IPS-20b (cell line): ENCODE measurements at regions not wholly inside any gene's neighbourhood (a gene's known extent, or its start where the extent isn't known, plus 50 kb on each side); places are given as distances from the start of the nearest gene placed in this dataset.

ENCODE experiments used
- H3K27ac ChIP-seq: one replicate; pipeline ENCODE4 v1.5.1; 2013; ENCODE audit warnings: low read length
- H3K27me3 ChIP-seq: 2 replicates; pipeline ENCODE4 v1.6.1; 2013; ENCODE audit warnings: mild to moderate bottlenecking, low read length, inconsistent platforms; ENCODE audit not compliant: insufficient read depth
- H3K36me3 ChIP-seq: 2 replicates; pipeline ENCODE4 v1.6.1; 2013; ENCODE audit warnings: low read depth, mild to moderate bottlenecking, inconsistent platforms, low read length, moderate library complexity; ENCODE audit not compliant: insufficient read depth
- H3K4me1 ChIP-seq: 2 replicates; pipeline ENCODE4 v1.6.1; 2013; ENCODE audit warnings: mild to moderate bottlenecking, control low read depth, inconsistent platforms, low read length, moderate library complexity; ENCODE audit not compliant: insufficient read depth
- H3K4me3 ChIP-seq: 2 replicates; pipeline ENCODE4 v1.5.1; 2013; ENCODE audit warnings: mild to moderate bottlenecking, low read length, inconsistent platforms
- H3K9ac ChIP-seq: 2 replicates; pipeline ENCODE4 v1.6.1; 2013; ENCODE audit warnings: low read depth, mild to moderate bottlenecking, inconsistent platforms, low read length, moderate library complexity
- H3K9me3 ChIP-seq: 2 replicates; pipeline ENCODE4 v1.6.1; 2013; ENCODE audit warnings: mild to moderate bottlenecking, low read depth, low read length, inconsistent platforms; ENCODE audit not compliant: insufficient read depth

DNA sequence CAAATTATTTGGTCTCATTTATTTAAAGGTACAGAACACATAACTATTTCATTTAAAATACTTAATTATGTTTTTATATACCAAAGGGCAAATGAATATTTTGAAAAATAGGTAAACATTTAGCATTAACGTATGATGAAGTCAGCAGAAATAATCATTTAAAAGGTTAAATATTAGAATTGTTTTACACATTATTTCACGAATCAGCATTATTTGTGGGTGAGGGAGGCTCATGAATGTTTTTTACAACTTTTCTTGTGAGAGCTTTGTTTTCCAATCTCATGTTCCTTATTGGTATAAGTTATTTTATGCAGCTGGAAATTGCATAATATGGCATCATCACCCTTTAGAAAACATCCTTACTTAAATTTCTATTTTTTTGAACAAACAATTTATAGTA lies 73.9 kb upstream of the FSTL5 start:
- no peaks in the 10 kb centered on the region for H3K4me1 ChIP-seq
- H3K9ac ChIP-seq = no peak overlapping the region
- no peak overlapping the region for H3K4me3 ChIP-seq
- H3K27ac ChIP-seq = no peak overlapping the region
- no peaks in the 10 kb centered on the region for H3K27me3 ChIP-seq
- no peaks in the 10 kb centered on the region for H3K9me3 ChIP-seq
- H3K36me3 ChIP-seq = no peaks in the 10 kb centered on the region

GRCh38 chr4:162234595-162234994 lies 70.8 kb upstream of the FSTL5 start:
- H3K9me3 ChIP-seq = no peaks in the 10 kb centered on the region

DNA sequence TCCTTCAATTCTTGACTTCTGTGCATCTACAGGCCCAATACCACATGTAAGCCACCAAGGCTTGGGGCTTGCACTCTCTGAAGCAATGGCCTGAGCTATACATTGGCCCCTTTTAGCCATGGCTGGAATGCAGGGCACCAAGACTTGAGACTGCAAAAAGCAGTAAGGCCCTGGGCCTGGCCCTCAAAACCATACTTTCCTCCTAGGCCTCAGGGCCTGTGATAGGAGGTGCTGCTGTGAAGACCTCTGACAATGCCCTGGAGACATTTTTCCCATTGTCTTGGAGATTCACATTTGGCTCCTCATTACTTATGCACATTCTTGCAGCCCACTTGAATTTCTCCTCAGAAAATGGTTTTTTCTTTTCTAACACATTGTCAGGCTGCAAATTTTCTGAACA lies 68.5 kb upstream of the FSTL5 start:
- Histone ChIP-seq H3K27ac (no peak overlapping the region), H3K27me3 (no peaks in the 10 kb centered on the region), H3K36me3 (no peaks in the 10 kb centered on the region), H3K4me3 (no peak overlapping the region), H3K9me3 (no peaks in the 10 kb centered on the region), H3K4me1 (no peaks in the 10 kb centered on the region), H3K9ac (no peak overlapping the region)

More at GRCh38 chr4:162234595-162234994, 70.8 kb upstream of the FSTL5 start:
- no peak overlapping the region for H3K4me3 ChIP-seq
- no peaks in the 10 kb centered on the region for H3K4me1 ChIP-seq
- no peaks in the 10 kb centered on the region for H3K36me3 ChIP-seq
- H3K27ac ChIP-seq = no peak overlapping the region
- H3K27me3 ChIP-seq = no peaks in the 10 kb centered on the region
- no peak overlapping the region for H3K9ac ChIP-seq

DNA sequence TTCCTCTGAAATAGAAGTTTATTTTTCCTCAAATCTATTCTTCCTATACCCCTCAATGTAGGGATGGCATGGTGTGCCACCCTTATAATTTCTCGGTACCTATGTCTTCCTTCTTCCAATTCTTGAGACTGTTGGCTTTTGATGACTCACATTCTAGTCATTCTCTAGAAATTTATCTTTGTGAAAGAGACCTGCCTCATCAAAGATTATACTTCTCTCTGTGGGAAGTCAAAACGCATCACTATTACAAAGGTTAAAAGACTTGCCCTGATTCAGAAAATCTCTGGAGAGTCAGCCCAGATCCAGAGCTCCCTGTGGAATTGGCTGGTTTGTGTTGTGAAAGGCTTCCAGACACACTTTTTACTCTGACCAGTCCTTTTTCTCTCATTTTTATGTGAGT lies 65.9 kb upstream of the FSTL5 start:
- no peaks in the 10 kb centered on the region for H3K4me1 ChIP-seq
- H3K4me3 ChIP-seq = no peak overlapping the region
- H3K27me3 ChIP-seq = no peaks in the 10 kb centered on the region
- no peaks in the 10 kb centered on the region for H3K36me3 ChIP-seq
- H3K9ac ChIP-seq = no peak overlapping the region
- H3K9me3 ChIP-seq = no peaks in the 10 kb centered on the region
- no peak overlapping the region for H3K27ac ChIP-seq

GRCh38 chr4:162221148-162221547 lies 57.3 kb upstream of the FSTL5 start:
- Histone ChIP-seq H3K4me1 (no peaks in the 10 kb centered on the region), H3K27ac (no peak overlapping the region), H3K4me3 (no peak overlapping the region), H3K9ac (no peak overlapping the region), H3K36me3 (no peaks in the 10 kb centered on the region), H3K9me3 (no peaks in the 10 kb centered on the region), H3K27me3 (no peaks in the 10 kb centered on the region)
